SK-N-SH treated with all-trans-retinoic acid at 6 μM for 48 hours (cell line): ENCODE measurements at regions not wholly inside any gene's neighbourhood (a gene's known extent, or its start where the extent isn't known, plus 50 kb on each side); places are given as distances from the start of the nearest gene placed in this dataset.

Experiments used
- GLIS3 ChIP-seq: fragments of 250-450 bp; sonication (Bioruptor Pico); IDR thresholded peaks from 2 replicates; pipeline ENCODE4 v1.5.0; 2020; ENCODE audit warnings: mild to moderate bottlenecking, moderate library complexity
- ISL1 ChIP-seq: fragments of 250-450 bp; sonication (Bioruptor Pico); IDR thresholded peaks from 2 replicates; pipeline ENCODE4 v2.1.2; 2022; ENCODE audit warnings: mild to moderate bottlenecking, moderate library complexity
- RARB ChIP-seq: fragments of 250-450 bp; sonication (Bioruptor Pico); IDR thresholded peaks from 2 replicates; pipeline ENCODE4 v1.8.0; 2021; ENCODE audit warnings: mild to moderate bottlenecking, moderate library complexity
- ZFP30 ChIP-seq: fragments of 450-650 bp; formaldehyde crosslinking; IDR thresholded peaks from 2 replicates; pipeline ENCODE4 v1.5.0; 2022; ENCODE audit warnings: mild to moderate bottlenecking, moderate library complexity

GRCh38 chr7:42469341-42469740, 232.3 kb upstream of the GLI3 start:
- TF ChIP-seq ISL1 (CRISPR knock-in tag): no peak
- TF ChIP-seq ZFP30 (CRISPR knock-in tag): no peak
- no peak for TF ChIP-seq GLIS3 (CRISPR knock-in tag)
- TF ChIP-seq RARB (CRISPR knock-in tag): no peak
